Prostate gland (tissue), 2 donors: ENCODE measurements at regions not wholly inside any gene's neighbourhood (a gene's known extent, or its start where the extent isn't known, plus 50 kb on each side); places are given as distances from the start of the nearest gene placed in this dataset.

ENCODE experiments used
- DNase-seq: peaks from one replicate; pipeline ENCODE4 v3.0.0-alpha.2; 2019; ENCODE audit warnings: low spot score
- H3K27ac ChIP-seq, 2 donors: fragments of 200-600 bp; sonication (generic); 2 replicates each; pipeline ENCODE4 v1.5.1; 2017 to 2019
- H3K27me3 ChIP-seq: fragments of 200-600 bp; sonication (generic); replicated peaks from 2 replicates; pipeline ENCODE4 v1.5.1; 2019; ENCODE audit not compliant: insufficient read depth
- H3K36me3 ChIP-seq, 2 donors: fragments of 200-600 bp; sonication (generic); 1 replicate in 1 of 2; 2 replicates in 1 of 2; pipeline versions ENCODE4 v1.5.1 to v1.8.1; 2017 to 2019
- H3K4me1 ChIP-seq: fragments of 200-600 bp; sonication (generic); replicated peaks from 2 replicates; pipeline ENCODE4 v1.5.1; 2019
- H3K4me3 ChIP-seq, 2 donors: fragments of 200-600 bp; sonication (generic); 2 replicates each; pipeline ENCODE4 v1.5.1; 2017 to 2019
- H3K9me3 ChIP-seq: fragments of 200-600 bp; sonication (generic); 2 replicates; pipeline ENCODE4 v1.5.1; 2017
- CTCF ChIP-seq, 4 experiments: fragments of 200-600 bp in 2 of 4; fragments of 450-650 bp in 2 of 4; sonication (generic) in 2 of 4; IDR thresholded peaks; 1 replicate in 3 of 4; 2 replicates in 1 of 4; pipeline ENCODE4 v1.5.1; 2016 to 2019; ENCODE audit warnings: antibody characterized with exemption in 4 of 4, mild to moderate bottlenecking in 2 of 4, moderate library complexity in 2 of 4
- POLR2A ChIP-seq: fragments of 450-650 bp; IDR thresholded peaks from one replicate; pipeline ENCODE4 v1.6.1; 2016; ENCODE audit warnings: antibody characterized with exemption, mild to moderate bottlenecking
- POLR2AphosphoS5 ChIP-seq: sonication (generic); formaldehyde crosslinking; IDR thresholded peaks from one replicate; pipeline ENCODE4 v1.6.1; 2017; ENCODE audit warnings: antibody characterized with exemption
- WGBS: methylation state at CpG from one replicate; pipeline ENCODE4 v1.1.5; 2018; 5-methylcytosine and 5-hydroxymethylcytosine counted together
- intact Hi-C: fragments of 100-400 bp; cut with DNase I; formaldehyde crosslinking; loops from one replicate; pipeline ENCODE4 v1.14.2; 2022

- Histone ChIP-seq H3K27me3 (no peaks in the 10 kb centered on the region), H3K36me3 (no peaks in the 10 kb centered on the region), H3K4me1 (no peaks in the 10 kb centered on the region), H3K27ac (no peak overlapping the region), H3K4me3 (no peak overlapping the region), H3K9me3 (no peaks in the 10 kb centered on the region)
- intact Hi-C loops: no loop called here
- 32% methylated on average over 2 of the region's 2 CpGs for WGBS
- TF ChIP-seq POLR2A (no peak), POLR2AphosphoS5 (peak; percentile 35), CTCF (IDR thresholded peaks at IDR 0.05) (no peak)
- DNase-seq: peak; percentile 4
Measured at GRCh38 chr10:57925045-57925444, 342.6 kb downstream of the IPMK start.

- no peaks in the 10 kb centered on the region for H3K4me1 ChIP-seq
- no peaks in the 10 kb centered on the region for H3K36me3 ChIP-seq
- DNase-seq: no peak
- no peaks in the 10 kb centered on the region for H3K27me3 ChIP-seq
- H3K9me3 ChIP-seq: no peaks in the 10 kb centered on the region
- H3K27ac ChIP-seq: no peak overlapping the region
- H3K4me3 ChIP-seq: no peak overlapping the region
- intact Hi-C loops: no loop called here
- TF ChIP-seq POLR2AphosphoS5: no peak
Measured at GRCh38 chr10:57921140-57921539, 346.6 kb downstream of the IPMK start.

- Histone ChIP-seq H3K27ac (no peak overlapping the region), H3K4me1 (no peaks in the 10 kb centered on the region), H3K36me3 (no peaks in the 10 kb centered on the region), H3K4me3 (no peak overlapping the region), H3K27me3 (no peaks in the 10 kb centered on the region), H3K9me3 (no peaks in the 10 kb centered on the region)
- TF ChIP-seq POLR2AphosphoS5: no peak
- no peak for TF ChIP-seq CTCF (IDR thresholded peaks at IDR 0.05)
- TF ChIP-seq POLR2A: no peak
- 89% methylated on average over 1 of the region's 1 CpG for WGBS
- no peak for DNase-seq
- intact Hi-C loops: no loop called here
Measured at GRCh38 chr10:57919864-57920263, 347.8 kb downstream of the IPMK start.

GRCh38 chr10:57917019-57917418, 350.7 kb downstream of the IPMK start:
- intact Hi-C loops: no loop called here
- H3K27ac ChIP-seq: no peak overlapping the region
- DNase-seq: no peak
- no peaks in the 10 kb centered on the region for H3K9me3 ChIP-seq
- H3K27me3 ChIP-seq: no peaks in the 10 kb centered on the region
- H3K36me3 ChIP-seq: no peaks in the 10 kb centered on the region
- TF ChIP-seq POLR2AphosphoS5 (no peak), CTCF (IDR thresholded peaks at IDR 0.05) (no peak), POLR2A (no peak)
- no peaks in the 10 kb centered on the region for H3K4me1 ChIP-seq
- no peak overlapping the region for H3K4me3 ChIP-seq

GRCh38 chr10:57905861-57906260, 361.8 kb downstream of the IPMK start:
- no peak overlapping the region for H3K27ac ChIP-seq
- no peak for DNase-seq
- H3K4me1 ChIP-seq: no peaks in the 10 kb centered on the region
- no peak overlapping the region for H3K4me3 ChIP-seq
- H3K36me3 ChIP-seq: no peaks in the 10 kb centered on the region
- WGBS: 78% methylated on average over 2 of the region's 2 CpGs
- H3K9me3 ChIP-seq: no peaks in the 10 kb centered on the region
- intact Hi-C loops: no loop called here
- no peak for TF ChIP-seq POLR2A
- no peak for TF ChIP-seq POLR2AphosphoS5
- TF ChIP-seq CTCF (IDR thresholded peaks at IDR 0.05): no peak
- no peaks in the 10 kb centered on the region for H3K27me3 ChIP-seq

- H3K4me1 ChIP-seq: no peaks in the 10 kb centered on the region
- WGBS: 32% methylated on average over 2 of the region's 2 CpGs
- no peak overlapping the region for H3K4me3 ChIP-seq
- H3K9me3 ChIP-seq: no peaks in the 10 kb centered on the region
- H3K36me3 ChIP-seq: no peaks in the 10 kb centered on the region
- DNase-seq: no peak
- TF ChIP-seq CTCF (IDR thresholded peaks at IDR 0.05): no peak
- no peak for TF ChIP-seq POLR2AphosphoS5
- TF ChIP-seq POLR2A: no peak
- H3K27me3 ChIP-seq: no peaks in the 10 kb centered on the region
- H3K27ac ChIP-seq: no peak overlapping the region
- intact Hi-C loops: no loop called here
Measured at GRCh38 chr10:57905010-57905409, 362.7 kb downstream of the IPMK start.
